ENCODE measurements at regions not wholly inside any gene's neighbourhood (a gene's known extent, or its start where the extent isn't known, plus 50 kb on each side); places are given as distances from the start of the nearest gene placed in this dataset.

DNA sequence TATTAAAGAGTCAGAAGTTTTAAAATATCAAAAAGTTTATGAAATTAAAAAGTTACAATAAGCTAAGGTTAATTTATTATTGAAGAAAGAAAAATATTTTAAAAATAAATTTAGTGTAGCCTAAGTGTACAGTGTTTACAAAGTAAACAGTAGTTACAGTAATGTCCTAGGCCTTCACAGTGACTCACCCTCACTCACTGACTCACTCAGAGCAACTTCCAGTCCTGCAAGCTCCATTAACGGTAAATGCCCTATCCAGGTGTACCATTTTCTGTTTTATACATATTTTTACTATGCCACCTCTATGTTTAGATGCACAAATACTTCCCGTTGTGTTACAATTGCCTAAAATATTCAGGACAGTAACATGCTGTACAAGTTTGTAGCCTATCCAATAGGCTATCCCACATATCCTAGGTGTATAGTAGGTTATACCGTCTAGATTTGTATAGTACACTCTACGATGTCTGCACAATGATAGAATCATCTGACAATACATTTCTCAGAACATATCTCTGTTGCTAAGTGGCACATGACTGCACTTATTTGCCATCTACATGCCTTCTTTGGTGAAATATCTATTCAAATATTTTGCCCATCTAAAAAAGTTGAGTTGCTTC lies 67.2 kb upstream of the WSB1 start:
- TF ChIP-seq, protein P1, sequence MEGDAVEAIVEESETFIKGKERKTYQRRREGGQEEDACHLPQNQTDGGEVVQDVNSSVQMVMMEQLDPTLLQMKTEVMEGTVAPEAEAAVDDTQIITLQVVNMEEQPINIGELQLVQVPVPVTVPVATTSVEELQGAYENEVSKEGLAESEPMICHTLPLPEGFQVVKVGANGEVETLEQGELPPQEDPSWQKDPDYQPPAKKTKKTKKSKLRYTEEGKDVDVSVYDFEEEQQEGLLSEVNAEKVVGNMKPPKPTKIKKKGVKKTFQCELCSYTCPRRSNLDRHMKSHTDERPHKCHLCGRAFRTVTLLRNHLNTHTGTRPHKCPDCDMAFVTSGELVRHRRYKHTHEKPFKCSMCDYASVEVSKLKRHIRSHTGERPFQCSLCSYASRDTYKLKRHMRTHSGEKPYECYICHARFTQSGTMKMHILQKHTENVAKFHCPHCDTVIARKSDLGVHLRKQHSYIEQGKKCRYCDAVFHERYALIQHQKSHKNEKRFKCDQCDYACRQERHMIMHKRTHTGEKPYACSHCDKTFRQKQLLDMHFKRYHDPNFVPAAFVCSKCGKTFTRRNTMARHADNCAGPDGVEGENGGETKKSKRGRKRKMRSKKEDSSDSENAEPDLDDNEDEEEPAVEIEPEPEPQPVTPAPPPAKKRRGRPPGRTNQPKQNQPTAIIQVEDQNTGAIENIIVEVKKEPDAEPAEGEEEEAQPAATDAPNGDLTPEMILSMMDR (IDR thresholded peaks at IDR 0.05; ENCODE audit: low read depth, low read length, missing input control), result no peak
- TF ChIP-seq HNF4A (conservative IDR thresholded peaks at IDR 0.05), result no peak
- no peak for TF ChIP-seq YY1 (IDR thresholded peaks at IDR 0.05)
- no peak for TF ChIP-seq FOXA2 (IDR thresholded peaks at IDR 0.05)
- TF ChIP-seq TAF1 (conservative IDR thresholded peaks at IDR 0.05), result no peak
- TF ChIP-seq JUND (IDR thresholded peaks at IDR 0.05), result no peak
- TF ChIP-seq, protein P2, sequence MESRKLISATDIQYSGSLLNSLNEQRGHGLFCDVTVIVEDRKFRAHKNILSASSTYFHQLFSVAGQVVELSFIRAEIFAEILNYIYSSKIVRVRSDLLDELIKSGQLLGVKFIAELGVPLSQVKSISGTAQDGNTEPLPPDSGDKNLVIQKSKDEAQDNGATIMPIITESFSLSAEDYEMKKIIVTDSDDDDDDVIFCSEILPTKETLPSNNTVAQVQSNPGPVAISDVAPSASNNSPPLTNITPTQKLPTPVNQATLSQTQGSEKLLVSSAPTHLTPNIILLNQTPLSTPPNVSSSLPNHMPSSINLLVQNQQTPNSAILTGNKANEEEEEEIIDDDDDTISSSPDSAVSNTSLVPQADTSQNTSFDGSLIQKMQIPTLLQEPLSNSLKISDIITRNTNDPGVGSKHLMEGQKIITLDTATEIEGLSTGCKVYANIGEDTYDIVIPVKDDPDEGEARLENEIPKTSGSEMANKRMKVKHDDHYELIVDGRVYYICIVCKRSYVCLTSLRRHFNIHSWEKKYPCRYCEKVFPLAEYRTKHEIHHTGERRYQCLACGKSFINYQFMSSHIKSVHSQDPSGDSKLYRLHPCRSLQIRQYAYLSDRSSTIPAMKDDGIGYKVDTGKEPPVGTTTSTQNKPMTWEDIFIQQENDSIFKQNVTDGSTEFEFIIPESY (IDR thresholded peaks at IDR 0.05), result no peak
- no peak for TF ChIP-seq RAD21 (IDR thresholded peaks at IDR 0.05)
- TF ChIP-seq, protein P3, sequence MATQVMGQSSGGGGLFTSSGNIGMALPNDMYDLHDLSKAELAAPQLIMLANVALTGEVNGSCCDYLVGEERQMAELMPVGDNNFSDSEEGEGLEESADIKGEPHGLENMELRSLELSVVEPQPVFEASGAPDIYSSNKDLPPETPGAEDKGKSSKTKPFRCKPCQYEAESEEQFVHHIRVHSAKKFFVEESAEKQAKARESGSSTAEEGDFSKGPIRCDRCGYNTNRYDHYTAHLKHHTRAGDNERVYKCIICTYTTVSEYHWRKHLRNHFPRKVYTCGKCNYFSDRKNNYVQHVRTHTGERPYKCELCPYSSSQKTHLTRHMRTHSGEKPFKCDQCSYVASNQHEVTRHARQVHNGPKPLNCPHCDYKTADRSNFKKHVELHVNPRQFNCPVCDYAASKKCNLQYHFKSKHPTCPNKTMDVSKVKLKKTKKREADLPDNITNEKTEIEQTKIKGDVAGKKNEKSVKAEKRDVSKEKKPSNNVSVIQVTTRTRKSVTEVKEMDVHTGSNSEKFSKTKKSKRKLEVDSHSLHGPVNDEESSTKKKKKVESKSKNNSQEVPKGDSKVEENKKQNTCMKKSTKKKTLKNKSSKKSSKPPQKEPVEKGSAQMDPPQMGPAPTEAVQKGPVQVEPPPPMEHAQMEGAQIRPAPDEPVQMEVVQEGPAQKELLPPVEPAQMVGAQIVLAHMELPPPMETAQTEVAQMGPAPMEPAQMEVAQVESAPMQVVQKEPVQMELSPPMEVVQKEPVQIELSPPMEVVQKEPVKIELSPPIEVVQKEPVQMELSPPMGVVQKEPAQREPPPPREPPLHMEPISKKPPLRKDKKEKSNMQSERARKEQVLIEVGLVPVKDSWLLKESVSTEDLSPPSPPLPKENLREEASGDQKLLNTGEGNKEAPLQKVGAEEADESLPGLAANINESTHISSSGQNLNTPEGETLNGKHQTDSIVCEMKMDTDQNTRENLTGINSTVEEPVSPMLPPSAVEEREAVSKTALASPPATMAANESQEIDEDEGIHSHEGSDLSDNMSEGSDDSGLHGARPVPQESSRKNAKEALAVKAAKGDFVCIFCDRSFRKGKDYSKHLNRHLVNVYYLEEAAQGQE (IDR thresholded peaks at IDR 0.05), result no peak

Data from liver (tissue), 3 donors.